Aorta (tissue), 5 donors: ENCODE measurements at regions not wholly inside any gene's neighbourhood (a gene's known extent, or its start where the extent isn't known, plus 50 kb on each side); places are given as distances from the start of the nearest gene placed in this dataset.
"Not testable (repeated sequence)": the region's sequence is repeated elsewhere in the genome, so short reads cannot be mapped to it uniquely, and the experiment has no call there.

Experiments used
- ATAC-seq: fragments of 200-7000 bp; cut with Tn5 transposase; one replicate; pipeline ENCODE4 v1.9.1; 2022; ENCODE audit warnings: moderate library complexity; ENCODE audit not compliant: low FRiP score
- DNase-seq, 2 donors: peaks; one replicate each; pipeline ENCODE4 v3.0.0-alpha.2; 2020
- H3K27ac ChIP-seq, 2 donors: one replicate each; pipeline ENCODE4 v1.5.1; 2013; ENCODE audit warnings: low read length in 2 of 2, mild to moderate bottlenecking in 2 of 2, moderate library complexity in 2 of 2, control low read depth in 1 of 2, inconsistent platforms in 1 of 2, low read depth in 1 of 2
- H3K27me3 ChIP-seq, 2 donors: one replicate each; pipeline ENCODE4 v1.6.1; 2013; ENCODE audit warnings: control low read depth in 1 of 2, low read length in 1 of 2, mild to moderate bottlenecking in 1 of 2, moderate library complexity in 1 of 2; ENCODE audit not compliant: insufficient read depth in 2 of 2, control insufficient read depth in 1 of 2
- H3K36me3 ChIP-seq, 2 donors: one replicate each; pipeline ENCODE4 v1.6.1; 2013; ENCODE audit warnings: control low read depth in 1 of 2, low read length in 1 of 2, mild to moderate bottlenecking in 1 of 2; ENCODE audit not compliant: insufficient read depth in 2 of 2, control insufficient read depth in 1 of 2
- H3K4me1 ChIP-seq, 2 donors: one replicate each; pipeline ENCODE4 v1.6.1; 2013; ENCODE audit warnings: low read length in 2 of 2, control low read depth in 1 of 2, mild to moderate bottlenecking in 1 of 2, moderate library complexity in 1 of 2; ENCODE audit not compliant: insufficient read depth in 2 of 2, control insufficient read depth in 1 of 2
- H3K4me3 ChIP-seq, 2 donors: one replicate each; pipeline ENCODE4 v1.5.1; 2013; ENCODE audit warnings: low read length in 2 of 2, control low read depth in 1 of 2, mild to moderate bottlenecking in 1 of 2
- H3K9me3 ChIP-seq: one replicate; pipeline ENCODE4 v1.6.1; 2013; ENCODE audit warnings: mild to moderate bottlenecking, low read length; ENCODE audit not compliant: control insufficient read depth
- WGBS, 2 donors: extraction: QIAGEN DNeasy Blood & Tissue Kit; methylation state at CpG; one replicate each; pipeline ENCODE4 v1.1.7; 2013; 5-methylcytosine and 5-hydroxymethylcytosine counted together
- intact Hi-C, 2 donors: fragments of 100-400 bp; cut with DNase I; formaldehyde crosslinking; loops; one replicate each; pipeline versions ENCODE4 v1.14.2 to v1.15.0; 2022
- donor health status: healthy with polysubstance abuse.
- donor health status: Bipolar disorder and iron deficiency.
- donor health status: DM: no; HTN: no; CAD: no.
- donor health status: DM: no; HTN: no; CAD: no.
- donor health status: DM: yes; HTN: yes; CAD: no.

GRCh38 chr4:158376106-158376840 is 145.4 kb upstream of the RXFP1 start:
- no peak overlapping the region for H3K4me3 ChIP-seq
- H3K36me3 ChIP-seq: no peaks in the 10 kb centered on the region
- no peaks in the 10 kb centered on the region for H3K9me3 ChIP-seq
- DNase-seq: no peak
- H3K4me1 ChIP-seq: peaks cover 0 to 1% of the 10 kb centered on the region in 2 donors
- H3K27me3 ChIP-seq: no peaks in the 10 kb centered on the region
- H3K27ac ChIP-seq: no peak overlapping the region
- intact Hi-C loops: no loop called here
- WGBS, 2 donors: 66 to 70% methylated on average over 4 of the region's 4 CpGs
- peak; percentile 44 for ATAC-seq

- no peak for DNase-seq
- no peak overlapping the region for H3K27ac ChIP-seq
- no peaks in the 10 kb centered on the region for H3K27me3 ChIP-seq
- H3K4me3 ChIP-seq: no peak overlapping the region
- H3K9me3 ChIP-seq: no peaks in the 10 kb centered on the region
- WGBS, 2 donors: 95 to 96% methylated on average over 1 of the region's 1 CpG
- H3K36me3 ChIP-seq: no peaks in the 10 kb centered on the region
- no peak for ATAC-seq
- intact Hi-C loops: no loop called here
- H3K4me1 ChIP-seq: no peaks in the 10 kb centered on the region
Measured at GRCh38 chr4:158384414-158384813, 137.3 kb upstream of the RXFP1 start.

- H3K36me3 ChIP-seq: no peaks in the 10 kb centered on the region
Measured at GRCh38 chr4:158395343-158395742, 126.3 kb upstream of the RXFP1 start.

GRCh38 chr4:158395889-158396288 is 125.8 kb upstream of the RXFP1 start:
- Histone ChIP-seq H3K27me3 (peaks cover 0 to 2% of the 10 kb centered on the region in 2 donors), H3K4me1 (no peaks in the 10 kb centered on the region), H3K9me3 (no peaks in the 10 kb centered on the region), H3K4me3 (no peak overlapping the region), H3K36me3 (no peaks in the 10 kb centered on the region), H3K27ac (no peak overlapping the region)
- 29 to 41% methylated on average over 2 of the region's 2 CpGs for WGBS, 2 donors
- ATAC-seq (no peak), DNase-seq (no peak)
- intact Hi-C loops: no loop called here

More at GRCh38 chr4:158395343-158395742, 126.3 kb upstream of the RXFP1 start:
- peaks cover 0 to 2% of the 10 kb centered on the region in 2 donors for H3K27me3 ChIP-seq
- no peak for ATAC-seq
- DNase-seq: no peak
- H3K4me3 ChIP-seq: no peak overlapping the region
- no peaks in the 10 kb centered on the region for H3K9me3 ChIP-seq
- H3K4me1 ChIP-seq: no peaks in the 10 kb centered on the region
- 91 to 94% methylated on average over 3 of the region's 3 CpGs for WGBS, 2 donors
- H3K27ac ChIP-seq: no peak overlapping the region
- intact Hi-C loops: no loop called here

- Histone ChIP-seq H3K27me3 (peaks cover 0 to 2% of the 10 kb centered on the region in 2 donors), H3K36me3 (no peaks in the 10 kb centered on the region), H3K4me1 (no peaks in the 10 kb centered on the region), H3K4me3 (no peak overlapping the region), H3K27ac (no peak overlapping the region), H3K9me3 (no peaks in the 10 kb centered on the region)
- DNase-seq (no peak), ATAC-seq (no peak)
- intact Hi-C loops: no loop called here
- 77 to 87% methylated on average over 2 of the region's 2 CpGs for WGBS, 2 donors
Measured at GRCh38 chr4:158397781-158398180, 123.9 kb upstream of the RXFP1 start.

GRCh38 chr4:158407961-158408360 is 113.7 kb upstream of the RXFP1 start:
- ATAC-seq, intact Hi-C loops: not testable (repeated sequence)
- WGBS, 2 donors: 96 to 97% methylated on average over 29 of the region's 29 CpGs

GRCh38 chr4:158410272-158410671 is 111.4 kb upstream of the RXFP1 start:
- H3K4me1 ChIP-seq: no peaks in the 10 kb centered on the region
- no peak overlapping the region for H3K4me3 ChIP-seq
- no peaks in the 10 kb centered on the region for H3K36me3 ChIP-seq
- H3K27me3 ChIP-seq: no peaks in the 10 kb centered on the region
- ATAC-seq (no peak), DNase-seq (no peak)
- WGBS, 2 donors: 76 to 77% methylated on average over 3 of the region's 3 CpGs
- intact Hi-C loops: no loop called here
- H3K27ac ChIP-seq: no peak overlapping the region
- H3K9me3 ChIP-seq: no peaks in the 10 kb centered on the region

More at GRCh38 chr4:158407961-158408360, 113.7 kb upstream of the RXFP1 start:
- not testable (repeated sequence) for H3K4me3 ChIP-seq, H3K36me3 ChIP-seq, H3K27ac ChIP-seq, H3K9me3 ChIP-seq, H3K27me3 ChIP-seq, H3K4me1 ChIP-seq
- DNase-seq: peak in 1 of 2 donors; percentile 65

GRCh38 chr4:158411269-158411668 is 110.4 kb upstream of the RXFP1 start:
- intact Hi-C loops: no loop called here
- H3K36me3 ChIP-seq: no peaks in the 10 kb centered on the region
- no peaks in the 10 kb centered on the region for H3K27me3 ChIP-seq
- peak in 1 of 2 donors; percentile 51 for DNase-seq
- H3K4me3 ChIP-seq: no peak overlapping the region
- H3K4me1 ChIP-seq: no peaks in the 10 kb centered on the region
- no peak overlapping the region for H3K27ac ChIP-seq
- no peak for ATAC-seq
- no peaks in the 10 kb centered on the region for H3K9me3 ChIP-seq
- WGBS, 2 donors: 36 to 45% methylated on average over 2 of the region's 2 CpGs

GRCh38 chr4:158418679-158419078 is 103.0 kb upstream of the RXFP1 start:
- H3K36me3 ChIP-seq, H3K27ac ChIP-seq, H3K9me3 ChIP-seq, H3K4me1 ChIP-seq, DNase-seq, H3K4me3 ChIP-seq, ATAC-seq, H3K27me3 ChIP-seq, intact Hi-C loops: not testable (repeated sequence)
- WGBS, 2 donors: 78 to 83% methylated on average over 4 of the region's 4 CpGs
